ENCODE measurements at regions not wholly inside any gene's neighbourhood (a gene's known extent, or its start where the extent isn't known, plus 50 kb on each side); places are given as distances from the start of the nearest gene placed in this dataset.

- DNase-seq: no peak
- no peaks in the 10 kb centered on the region for H3K9me3 ChIP-seq
- 51 to 84% (median 79%) methylated on average over 2 of the region's 2 CpGs for WGBS, 5 donors
- TF ChIP-seq POLR2AphosphoS5 (IDR thresholded peaks at IDR 0.05) (no peak), POLR2A (IDR thresholded peaks at IDR 0.05) (no peak), CTCF (IDR thresholded peaks at IDR 0.05 in 8 of 11, conservative IDR thresholded peaks at IDR 0.05 in 3 of 11) (no peak)
- intact Hi-C loops (cut with DNase I; ENCODE audit: low total_unique reads): no loop called here
- H3K36me3 ChIP-seq: no peaks in the 10 kb centered on the region
- peaks cover 0 to 20% (median 5%) of the 10 kb centered on the region in 6 donors for H3K4me1 ChIP-seq
- no peak overlapping the region for H3K4me3 ChIP-seq
- H3K27me3 ChIP-seq (replicated peaks in 1 of 7): no peaks in the 10 kb centered on the region
- H3K27ac ChIP-seq: no peak overlapping the region
Observed at GRCh38 chr9:105047742-105048041, 119.7 kb upstream of the ABCA1 start.

GRCh38 chr9:105048331-105048730 lies 120.4 kb upstream of the ABCA1 start:
- no peaks in the 10 kb centered on the region for H3K9me3 ChIP-seq
- WGBS, 5 donors: 37 to 65% (median 43%) methylated on average over 1 to 2 of the region's 2 CpGs
- no peaks in the 10 kb centered on the region for H3K27me3 ChIP-seq (replicated peaks in 1 of 7)
- intact Hi-C loops (cut with DNase I; ENCODE audit: low total_unique reads): no loop called here
- TF ChIP-seq POLR2AphosphoS5 (IDR thresholded peaks at IDR 0.05) (no peak), CTCF (IDR thresholded peaks at IDR 0.05 in 8 of 11, conservative IDR thresholded peaks at IDR 0.05 in 3 of 11) (no peak), POLR2A (IDR thresholded peaks at IDR 0.05) (no peak)
- H3K4me1 ChIP-seq: peaks cover 0 to 22% (median 3%) of the 10 kb centered on the region in 6 donors
- DNase-seq: no peak
- H3K36me3 ChIP-seq: no peaks in the 10 kb centered on the region
- no peak overlapping the region for H3K27ac ChIP-seq
- H3K4me3 ChIP-seq: no peak overlapping the region

- H3K4me3 ChIP-seq: no peak overlapping the region
- peaks cover 0 to 29% (median 3%) of the 10 kb centered on the region in 6 donors for H3K4me1 ChIP-seq
- no peak for DNase-seq
- 65 to 81% (median 67%) methylated on average over 3 of the region's 3 CpGs for WGBS, 5 donors
- TF ChIP-seq POLR2AphosphoS5 (IDR thresholded peaks at IDR 0.05) (no peak), CTCF (IDR thresholded peaks at IDR 0.05 in 8 of 11, conservative IDR thresholded peaks at IDR 0.05 in 3 of 11) (no peak), POLR2A (IDR thresholded peaks at IDR 0.05) (no peak)
- H3K27me3 ChIP-seq (replicated peaks in 1 of 7): no peaks in the 10 kb centered on the region
- no peaks in the 10 kb centered on the region for H3K36me3 ChIP-seq
- H3K9me3 ChIP-seq: no peaks in the 10 kb centered on the region
- H3K27ac ChIP-seq: no peak overlapping the region
- intact Hi-C loops (cut with DNase I; ENCODE audit: low total_unique reads): no loop called here
Observed at GRCh38 chr9:105050296-105050695, 122.3 kb upstream of the ABCA1 start.

- Histone ChIP-seq H3K4me1 (peaks cover 0 to 37% (median 3%) of the 10 kb centered on the region in 6 donors), H3K27ac (peak overlapping the region in 4 of 8 donors; percentile 38 to 80 (median 68)), H3K9me3 (no peaks in the 10 kb centered on the region), H3K4me3 (no peak overlapping the region), H3K36me3 (no peaks in the 10 kb centered on the region), H3K27me3 (replicated peaks in 1 of 7) (no peaks in the 10 kb centered on the region)
- intact Hi-C loops (cut with DNase I; ENCODE audit: low total_unique reads): no loop called here
- no peak for TF ChIP-seq CTCF (IDR thresholded peaks at IDR 0.05 in 8 of 11, conservative IDR thresholded peaks at IDR 0.05 in 3 of 11)
- TF ChIP-seq POLR2AphosphoS5 (IDR thresholded peaks at IDR 0.05): peak in 1 of 3 donors; percentile 4
- 51 to 65% (median 62%) methylated on average over 8 of the region's 8 CpGs for whole genome bisulfite sequencing, 5 donors
- DNase-seq: no peak
Observed at GRCh38 chr9:105051897-105052296, 123.9 kb upstream of the ABCA1 start.
